Gastroesophageal sphincter (tissue), 3 donors: ENCODE measurements at regions not wholly inside any gene's neighbourhood (a gene's known extent, or its start where the extent isn't known, plus 50 kb on each side); places are given as distances from the start of the nearest gene placed in this dataset.

Source experiments
- POLR2AphosphoS5 ChIP-seq: sonication (generic); formaldehyde crosslinking; IDR thresholded peaks from one replicate; pipeline ENCODE4 v1.6.1; 2017; ENCODE audit warnings: antibody characterized with exemption
- TF ChIP-seq, protein P1 (sequence below), 4 experiments: fragments of 200-600 bp in 2 of 4; fragments of 450-650 bp in 2 of 4; sonication (generic) in 1 of 4; IDR thresholded peaks; one replicate each; pipeline ENCODE4 v1.5.1; 2017 to 2019; ENCODE audit warnings: antibody characterized with exemption in 4 of 4, mild to moderate bottlenecking in 2 of 4, moderate library complexity in 2 of 4

DNA sequence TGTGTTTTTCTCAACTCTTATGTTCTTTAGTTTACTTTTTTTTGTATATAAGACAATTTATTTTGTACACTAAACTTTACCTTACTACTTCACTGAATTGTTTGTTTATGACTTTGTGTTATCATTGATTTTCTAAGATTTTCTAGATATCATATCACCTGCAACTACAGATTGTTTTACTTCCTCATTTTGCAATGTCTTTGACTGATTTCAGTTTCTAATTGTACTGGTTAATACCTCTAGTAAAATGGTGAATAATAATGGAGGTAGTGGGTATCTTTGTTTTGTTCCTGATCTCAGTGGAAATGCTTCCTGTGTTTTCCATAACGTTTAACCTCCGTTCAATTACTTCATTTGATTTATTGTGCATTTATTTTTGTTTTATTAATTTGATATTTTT lies 490.2 kb downstream of the TLL1 start:
- TF ChIP-seq, protein P1, sequence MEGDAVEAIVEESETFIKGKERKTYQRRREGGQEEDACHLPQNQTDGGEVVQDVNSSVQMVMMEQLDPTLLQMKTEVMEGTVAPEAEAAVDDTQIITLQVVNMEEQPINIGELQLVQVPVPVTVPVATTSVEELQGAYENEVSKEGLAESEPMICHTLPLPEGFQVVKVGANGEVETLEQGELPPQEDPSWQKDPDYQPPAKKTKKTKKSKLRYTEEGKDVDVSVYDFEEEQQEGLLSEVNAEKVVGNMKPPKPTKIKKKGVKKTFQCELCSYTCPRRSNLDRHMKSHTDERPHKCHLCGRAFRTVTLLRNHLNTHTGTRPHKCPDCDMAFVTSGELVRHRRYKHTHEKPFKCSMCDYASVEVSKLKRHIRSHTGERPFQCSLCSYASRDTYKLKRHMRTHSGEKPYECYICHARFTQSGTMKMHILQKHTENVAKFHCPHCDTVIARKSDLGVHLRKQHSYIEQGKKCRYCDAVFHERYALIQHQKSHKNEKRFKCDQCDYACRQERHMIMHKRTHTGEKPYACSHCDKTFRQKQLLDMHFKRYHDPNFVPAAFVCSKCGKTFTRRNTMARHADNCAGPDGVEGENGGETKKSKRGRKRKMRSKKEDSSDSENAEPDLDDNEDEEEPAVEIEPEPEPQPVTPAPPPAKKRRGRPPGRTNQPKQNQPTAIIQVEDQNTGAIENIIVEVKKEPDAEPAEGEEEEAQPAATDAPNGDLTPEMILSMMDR (IDR thresholded peaks at IDR 0.05) = no peak
- no peak for TF ChIP-seq POLR2AphosphoS5
